Tibial artery (tissue), 4 donors: ENCODE measurements at regions not wholly inside any gene's neighbourhood (a gene's known extent, or its start where the extent isn't known, plus 50 kb on each side); places are given as distances from the start of the nearest gene placed in this dataset.

Source experiments
- DNase-seq, 2 donors: peaks; one replicate each; pipeline ENCODE4 v3.0.0-alpha.2; 2019
- H3K27ac ChIP-seq, 2 donors: fragments of 200-600 bp; sonication (generic) in 1 of 2; 1 replicate in 1 of 2; 2 replicates in 1 of 2; pipeline ENCODE4 v1.5.1; 2018 to 2019; ENCODE audit warnings: mild to moderate bottlenecking in 1 of 2
- H3K27me3 ChIP-seq, 2 donors: fragments of 200-600 bp; sonication (generic) in 1 of 2; one replicate each; pipeline versions ENCODE4 v1.5.1 to v1.6.0; 2016 to 2019
- H3K36me3 ChIP-seq, 3 donors: fragments of 200-600 bp; sonication (generic) in 2 of 3; one replicate each; pipeline ENCODE4 v1.5.1; 2016 to 2019; ENCODE audit warnings: mild to moderate bottlenecking in 2 of 3
- H3K4me1 ChIP-seq, 4 donors: fragments of 200-600 bp; sonication (generic) in 2 of 4; 1 replicate in 3 of 4; 2 replicates in 1 of 4; pipeline ENCODE4 v1.5.1; 2016 to 2019
- H3K4me3 ChIP-seq, 2 donors: fragments of 200-600 bp; sonication (generic) in 1 of 2; 1 replicate in 1 of 2; 2 replicates in 1 of 2; pipeline ENCODE4 v1.5.1; 2018 to 2019; ENCODE audit warnings: mild to moderate bottlenecking in 2 of 2
- H3K9me3 ChIP-seq, 3 donors: fragments of 200-600 bp; sonication (generic) in 1 of 3; one replicate each; pipeline ENCODE4 v1.5.1; 2016 to 2019
- CTCF ChIP-seq, 2 experiments: fragments of 200-600 bp in 1 of 2; fragments of 450-650 bp in 1 of 2; IDR thresholded peaks; one replicate each; pipeline ENCODE4 v1.5.1; 2017 to 2019; ENCODE audit warnings: antibody characterized with exemption in 2 of 2, mild to moderate bottlenecking in 1 of 2, moderate library complexity in 1 of 2
- intact Hi-C: fragments of 100-400 bp; cut with DNase I; formaldehyde crosslinking; loops from one replicate; pipeline ENCODE4 v1.15.0; 2023; ENCODE audit warnings: low total_unique reads

- Histone ChIP-seq H3K4me1 (peaks cover 0 to 30% (median 12%) of the 10 kb centered on the region in 4 donors), H3K4me3 (no peak overlapping the region), H3K9me3 (no peaks in the 10 kb centered on the region), H3K36me3 (no peaks in the 10 kb centered on the region), H3K27ac (no peak overlapping the region), H3K27me3 (no peaks in the 10 kb centered on the region)
- no peak for DNase-seq
- intact Hi-C loops = no loop called here
- TF ChIP-seq CTCF (IDR thresholded peaks at IDR 0.05) = no peak
Observed at GRCh38 chr1:59018860-59019259, 235.0 kb upstream of the JUN start.

GRCh38 chr1:59020151-59020997 is 236.5 kb upstream of the JUN start:
- no peaks in the 10 kb centered on the region for H3K36me3 ChIP-seq
- H3K27me3 ChIP-seq = no peaks in the 10 kb centered on the region
- H3K9me3 ChIP-seq = no peaks in the 10 kb centered on the region
- H3K4me1 ChIP-seq = peaks cover 0 to 22% (median 7%) of the 10 kb centered on the region in 4 donors
- TF ChIP-seq CTCF (IDR thresholded peaks at IDR 0.05) = no peak
- intact Hi-C loops = no loop called here
- peak; percentile 71 to 77 for DNase-seq
- H3K4me3 ChIP-seq = peak overlapping the region; percentile 38 to 44
- H3K27ac ChIP-seq = peak overlapping the region; percentile 70 to 77

- Histone ChIP-seq H3K36me3 (no peaks in the 10 kb centered on the region), H3K9me3 (no peaks in the 10 kb centered on the region), H3K4me3 (no peak overlapping the region), H3K27ac (no peak overlapping the region), H3K27me3 (no peaks in the 10 kb centered on the region), H3K4me1 (peaks cover 0 to 18% (median 7%) of the 10 kb centered on the region in 4 donors)
- DNase-seq = no peak
- no peak for TF ChIP-seq CTCF (IDR thresholded peaks at IDR 0.05)
- intact Hi-C loops = no loop called here
Observed at GRCh38 chr1:59022199-59022598, 238.4 kb upstream of the JUN start.

GRCh38 chr1:59022799-59023198 is 239.0 kb upstream of the JUN start:
- no peak overlapping the region for H3K27ac ChIP-seq
- no peaks in the 10 kb centered on the region for H3K36me3 ChIP-seq
- H3K4me3 ChIP-seq = no peak overlapping the region
- no peak for DNase-seq
- no peaks in the 10 kb centered on the region for H3K9me3 ChIP-seq
- intact Hi-C loops = no loop called here
- no peak for TF ChIP-seq CTCF (IDR thresholded peaks at IDR 0.05)
- H3K27me3 ChIP-seq = no peaks in the 10 kb centered on the region
- peaks cover 0 to 18% (median 7%) of the 10 kb centered on the region in 4 donors for H3K4me1 ChIP-seq

GRCh38 chr1:59025201-59025600 is 241.4 kb upstream of the JUN start:
- TF ChIP-seq CTCF (IDR thresholded peaks at IDR 0.05) = no peak
- H3K27me3 ChIP-seq = no peaks in the 10 kb centered on the region
- H3K9me3 ChIP-seq = no peaks in the 10 kb centered on the region
- H3K4me1 ChIP-seq = peaks cover 0 to 7% (median 3%) of the 10 kb centered on the region in 4 donors
- no peak for DNase-seq
- H3K4me3 ChIP-seq = no peak overlapping the region
- H3K27ac ChIP-seq = no peak overlapping the region
- H3K36me3 ChIP-seq = no peaks in the 10 kb centered on the region
- intact Hi-C loops = no loop called here
